ENCODE measurements at regions not wholly inside any gene's neighbourhood (a gene's known extent, or its start where the extent isn't known, plus 50 kb on each side); places are given as distances from the start of the nearest gene placed in this dataset.

GRCh38 chr2:164127971-164128527, 392.2 kb upstream of the FIGN start:
- no peak for DNase-seq
- intact Hi-C loops (cut with DNase I; ENCODE audit: low total_unique reads), result no loop called here
- Histone ChIP-seq H3K4me3 (no peak overlapping the region), H3K36me3 (no peaks in the 10 kb centered on the region), H3K27ac (no peak overlapping the region), H3K9me3 (no peaks in the 10 kb centered on the region), H3K4me1 (no peaks in the 10 kb centered on the region), H3K27me3 (no peaks in the 10 kb centered on the region)
- TF ChIP-seq POLR2A (IDR thresholded peaks at IDR 0.05) (no peak), CTCF (IDR thresholded peaks at IDR 0.05) (no peak)

- DNase-seq, result no peak
- TF ChIP-seq POLR2A (IDR thresholded peaks at IDR 0.05) (no peak), CTCF (IDR thresholded peaks at IDR 0.05) (no peak)
- intact Hi-C loops (cut with DNase I; ENCODE audit: low total_unique reads), result no loop called here
Observed at GRCh38 chr2:164126960-164127660, 391.3 kb upstream of the FIGN start.

GRCh38 chr2:164115806-164116205, 380.0 kb upstream of the FIGN start:
- intact Hi-C loops (cut with DNase I; ENCODE audit: low total_unique reads), result no loop called here
- Histone ChIP-seq H3K4me1 (no peaks in the 10 kb centered on the region), H3K27me3 (no peaks in the 10 kb centered on the region), H3K4me3 (no peak overlapping the region), H3K27ac (no peak overlapping the region), H3K36me3 (no peaks in the 10 kb centered on the region), H3K9me3 (no peaks in the 10 kb centered on the region)
- DNase-seq, result no peak
- TF ChIP-seq CTCF (IDR thresholded peaks at IDR 0.05), result no peak
- TF ChIP-seq POLR2A (IDR thresholded peaks at IDR 0.05), result no peak

More at GRCh38 chr2:164126960-164127660, 391.3 kb upstream of the FIGN start:
- Histone ChIP-seq H3K4me3 (no peak overlapping the region), H3K27me3 (no peaks in the 10 kb centered on the region), H3K9me3 (no peaks in the 10 kb centered on the region), H3K36me3 (no peaks in the 10 kb centered on the region), H3K4me1 (no peaks in the 10 kb centered on the region), H3K27ac (no peak overlapping the region)

GRCh38 chr2:164114937-164115336, 379.1 kb upstream of the FIGN start:
- TF ChIP-seq POLR2A (IDR thresholded peaks at IDR 0.05) (no peak), CTCF (IDR thresholded peaks at IDR 0.05) (no peak)
- Histone ChIP-seq H3K27ac (no peak overlapping the region), H3K4me3 (no peak overlapping the region), H3K36me3 (no peaks in the 10 kb centered on the region), H3K27me3 (no peaks in the 10 kb centered on the region), H3K4me1 (no peaks in the 10 kb centered on the region), H3K9me3 (no peaks in the 10 kb centered on the region)
- DNase-seq, result no peak
- intact Hi-C loops (cut with DNase I; ENCODE audit: low total_unique reads), result no loop called here

GRCh38 chr2:164112105-164112504, 376.3 kb upstream of the FIGN start:
- Histone ChIP-seq H3K36me3 (no peaks in the 10 kb centered on the region), H3K4me1 (no peaks in the 10 kb centered on the region), H3K27me3 (no peaks in the 10 kb centered on the region), H3K9me3 (no peaks in the 10 kb centered on the region), H3K4me3 (no peak overlapping the region), H3K27ac (no peak overlapping the region)
- intact Hi-C loops (cut with DNase I; ENCODE audit: low total_unique reads), result no loop called here
- TF ChIP-seq POLR2A (IDR thresholded peaks at IDR 0.05), result no peak
- TF ChIP-seq CTCF (IDR thresholded peaks at IDR 0.05), result no peak
- no peak for DNase-seq
